Lower leg skin (tissue), 3 donors: ENCODE measurements at regions not wholly inside any gene's neighbourhood (a gene's known extent, or its start where the extent isn't known, plus 50 kb on each side); places are given as distances from the start of the nearest gene placed in this dataset.

ENCODE experiments used
- POLR2A ChIP-seq, 2 donors: fragments of 450-650 bp; IDR thresholded peaks; one replicate each; pipeline ENCODE4 v1.6.1; 2016 to 2017; ENCODE audit warnings: antibody characterized with exemption in 2 of 2, mild to moderate bottlenecking in 1 of 2, moderate library complexity in 1 of 2
- TF ChIP-seq, protein P1 (sequence below), 3 donors: fragments of 450-650 bp; IDR thresholded peaks; one replicate each; pipeline ENCODE4 v1.5.1; 2016; ENCODE audit warnings: antibody characterized with exemption in 3 of 3, mild to moderate bottlenecking in 3 of 3, moderate library complexity in 2 of 3

DNA sequence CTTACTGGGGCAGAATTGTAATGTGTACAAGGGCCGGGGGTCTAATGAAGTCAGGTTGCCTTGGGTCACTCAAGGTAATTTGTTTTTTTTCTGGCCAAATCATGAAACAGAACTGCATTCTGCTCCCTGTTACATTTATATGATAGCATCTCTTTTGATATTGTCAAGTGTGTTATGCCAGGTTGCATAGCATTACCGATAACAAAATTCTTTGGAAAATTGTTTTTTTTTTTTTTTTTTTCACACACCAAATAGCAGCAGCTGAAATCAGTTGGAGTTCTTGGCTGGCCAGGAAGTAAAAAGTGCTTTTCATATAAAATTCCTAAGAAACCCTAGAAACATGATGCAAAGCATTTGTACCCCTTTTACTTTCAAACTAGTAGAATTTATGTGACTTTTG lies 282.6 kb upstream of the FN1 start:
- TF ChIP-seq, protein P1, sequence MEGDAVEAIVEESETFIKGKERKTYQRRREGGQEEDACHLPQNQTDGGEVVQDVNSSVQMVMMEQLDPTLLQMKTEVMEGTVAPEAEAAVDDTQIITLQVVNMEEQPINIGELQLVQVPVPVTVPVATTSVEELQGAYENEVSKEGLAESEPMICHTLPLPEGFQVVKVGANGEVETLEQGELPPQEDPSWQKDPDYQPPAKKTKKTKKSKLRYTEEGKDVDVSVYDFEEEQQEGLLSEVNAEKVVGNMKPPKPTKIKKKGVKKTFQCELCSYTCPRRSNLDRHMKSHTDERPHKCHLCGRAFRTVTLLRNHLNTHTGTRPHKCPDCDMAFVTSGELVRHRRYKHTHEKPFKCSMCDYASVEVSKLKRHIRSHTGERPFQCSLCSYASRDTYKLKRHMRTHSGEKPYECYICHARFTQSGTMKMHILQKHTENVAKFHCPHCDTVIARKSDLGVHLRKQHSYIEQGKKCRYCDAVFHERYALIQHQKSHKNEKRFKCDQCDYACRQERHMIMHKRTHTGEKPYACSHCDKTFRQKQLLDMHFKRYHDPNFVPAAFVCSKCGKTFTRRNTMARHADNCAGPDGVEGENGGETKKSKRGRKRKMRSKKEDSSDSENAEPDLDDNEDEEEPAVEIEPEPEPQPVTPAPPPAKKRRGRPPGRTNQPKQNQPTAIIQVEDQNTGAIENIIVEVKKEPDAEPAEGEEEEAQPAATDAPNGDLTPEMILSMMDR (IDR thresholded peaks at IDR 0.05), result no peak
- TF ChIP-seq POLR2A (IDR thresholded peaks at IDR 0.05), result no peak
